ENCODE measurements at regions not wholly inside any gene's neighbourhood (a gene's known extent, or its start where the extent isn't known, plus 50 kb on each side); places are given as distances from the start of the nearest gene placed in this dataset.

GRCh38 chr2:39996653-39997080 is 217.6 kb upstream of the THUMPD2 start:
- Histone ChIP-seq H3K9me3 (no peaks in the 10 kb centered on the region), H3K4me1 (no peaks in the 10 kb centered on the region), H3K27ac (no peak overlapping the region), H3K36me3 (no peaks in the 10 kb centered on the region), H3K4me3 (no peak overlapping the region), H3K27me3 (ENCODE audit: low read depth) (no peaks in the 10 kb centered on the region)
- DNase-seq (no peak), ATAC-seq (no peak)
- no peak for TF ChIP-seq CTCF (IDR thresholded peaks at IDR 0.05)
- intact Hi-C loops (cut with DNase I), result no loop called here

DNA sequence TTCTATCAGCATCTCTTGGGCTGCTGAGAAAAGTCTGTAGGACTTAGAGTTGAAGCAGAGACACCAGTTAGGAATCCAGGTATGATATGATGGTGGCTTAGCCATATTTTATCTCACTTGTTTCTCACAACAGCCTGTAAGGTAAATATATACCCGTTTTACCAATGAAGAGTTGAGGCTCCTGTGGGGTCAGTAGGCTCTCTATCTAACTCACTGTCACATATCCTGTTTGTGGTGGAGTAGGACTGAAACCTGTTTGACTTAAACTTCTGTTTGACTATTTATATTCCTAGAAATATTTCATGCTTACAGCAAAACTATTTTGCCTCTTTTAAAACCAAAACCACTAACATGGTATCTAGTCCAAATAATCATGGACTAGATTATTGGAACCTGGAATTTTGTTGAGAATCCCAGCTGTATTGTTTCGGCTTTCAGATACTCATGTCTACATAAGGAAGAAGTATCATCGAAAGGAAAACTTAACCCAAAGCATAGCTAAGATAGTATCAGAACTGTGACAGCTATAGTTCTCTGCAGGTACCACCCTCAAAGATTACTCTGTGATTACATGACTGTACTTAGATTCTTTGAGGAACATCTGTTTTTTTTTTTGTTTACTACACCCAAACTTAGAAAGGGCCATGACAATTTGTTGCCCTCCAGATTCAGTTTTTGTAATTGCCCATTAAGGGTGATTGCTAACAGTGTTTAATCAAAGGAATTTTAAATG is 216.1 kb upstream of the THUMPD2 start:
- TF ChIP-seq CTCF (IDR thresholded peaks at IDR 0.05), result no peak
- intact Hi-C loops (cut with DNase I), result no loop called here
- Histone ChIP-seq H3K9me3 (no peaks in the 10 kb centered on the region), H3K36me3 (no peaks in the 10 kb centered on the region), H3K4me3 (no peak overlapping the region), H3K4me1 (no peaks in the 10 kb centered on the region), H3K27ac (no peak overlapping the region), H3K27me3 (ENCODE audit: low read depth) (no peaks in the 10 kb centered on the region)
- no peak for ATAC-seq
- no peak for DNase-seq

DNA sequence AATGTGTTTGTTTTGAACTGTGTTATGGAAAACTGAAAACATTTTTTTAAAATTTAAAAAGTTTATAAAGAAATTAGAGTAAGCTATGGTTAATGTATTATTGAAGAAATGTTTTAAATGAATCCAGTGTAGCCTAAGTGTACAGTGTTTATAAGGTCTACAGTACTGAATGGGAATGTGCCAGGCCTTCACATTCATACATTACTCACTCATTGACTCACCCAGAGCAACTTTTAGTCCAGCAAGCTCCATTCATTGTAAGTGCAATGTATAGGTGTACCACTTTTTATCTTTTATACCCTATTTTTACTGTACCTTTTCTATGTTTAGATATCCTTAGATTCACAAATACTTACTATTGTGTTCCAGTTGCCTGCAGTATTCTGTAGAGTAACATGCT is 215.1 kb upstream of the THUMPD2 start:
- no peaks in the 10 kb centered on the region for H3K9me3 ChIP-seq
- no peak for TF ChIP-seq CTCF (IDR thresholded peaks at IDR 0.05)
- intact Hi-C loops (cut with DNase I), result no loop called here
- ATAC-seq (no peak), DNase-seq (no peak)
- H3K27me3 ChIP-seq (ENCODE audit: low read depth), result no peaks in the 10 kb centered on the region
- H3K4me3 ChIP-seq, result no peak overlapping the region
- no peaks in the 10 kb centered on the region for H3K4me1 ChIP-seq
- H3K36me3 ChIP-seq, result no peaks in the 10 kb centered on the region
- H3K27ac ChIP-seq, result no peak overlapping the region

- TF ChIP-seq CTCF (IDR thresholded peaks at IDR 0.05), result no peak
Measured at GRCh38 chr2:39991298-39991697, 212.2 kb upstream of the THUMPD2 start.

GRCh38 chr2:39990335-39990900 is 211.4 kb upstream of the THUMPD2 start:
- ATAC-seq (no peak), DNase-seq (no peak)
- Histone ChIP-seq H3K4me1 (no peaks in the 10 kb centered on the region), H3K9me3 (no peaks in the 10 kb centered on the region), H3K27me3 (ENCODE audit: low read depth) (no peaks in the 10 kb centered on the region), H3K4me3 (no peak overlapping the region), H3K27ac (no peak overlapping the region), H3K36me3 (no peaks in the 10 kb centered on the region)
- intact Hi-C loops (cut with DNase I), result no loop called here
- TF ChIP-seq CTCF (IDR thresholded peaks at IDR 0.05), result no peak

More at GRCh38 chr2:39991298-39991697, 212.2 kb upstream of the THUMPD2 start:
- Histone ChIP-seq H3K27ac (no peak overlapping the region), H3K36me3 (no peaks in the 10 kb centered on the region), H3K4me3 (no peak overlapping the region), H3K27me3 (ENCODE audit: low read depth) (no peaks in the 10 kb centered on the region), H3K9me3 (no peaks in the 10 kb centered on the region), H3K4me1 (no peaks in the 10 kb centered on the region)
- ATAC-seq (no peak), DNase-seq (no peak)
- intact Hi-C loops (cut with DNase I), result no loop called here

Data from lower lobe of right lung (tissue), 2 donors.